Hepatocyte (in vitro differentiated cells): ENCODE measurements at regions not wholly inside any gene's neighbourhood (a gene's known extent, or its start where the extent isn't known, plus 50 kb on each side); places are given as distances from the start of the nearest gene placed in this dataset.

Experiments used
- DNase-seq: peaks from one replicate; pipeline ENCODE4 v3.0.0-alpha.2; 2016; ENCODE audit warnings: low spot score
- H2AFZ ChIP-seq: fragments of 200-600 bp; sonication (generic); 2 replicates; pipeline ENCODE4 v1.6.0; 2016; ENCODE audit warnings: antibody characterized with exemption, mild to moderate bottlenecking
- H3K27ac ChIP-seq: fragments of 200-600 bp; sonication (generic); 2 replicates; pipeline ENCODE4 v1.5.1; 2016; ENCODE audit warnings: mild to moderate bottlenecking
- H3K27me3 ChIP-seq: fragments of 200-600 bp; sonication (generic); 2 replicates; pipeline ENCODE4 v1.6.1; 2016
- H3K36me3 ChIP-seq: fragments of 200-600 bp; sonication (generic); replicated peaks from 2 replicates; pipeline ENCODE4 v1.5.1; 2016; ENCODE audit warnings: low read depth; ENCODE audit not compliant: insufficient read depth
- H3K4me1 ChIP-seq: fragments of 200-600 bp; sonication (generic); 2 replicates; pipeline ENCODE4 v1.5.1; 2016; ENCODE audit warnings: mild to moderate bottlenecking, moderate library complexity; ENCODE audit not compliant: insufficient read depth
- H3K4me2 ChIP-seq: fragments of 200-600 bp; sonication (generic); 2 replicates; pipeline ENCODE4 v1.6.0; 2016
- H3K4me3 ChIP-seq: fragments of 200-600 bp; sonication (generic); 2 replicates; pipeline ENCODE4 v1.5.1; 2016; ENCODE audit warnings: mild to moderate bottlenecking
- H3K79me2 ChIP-seq: fragments of 200-600 bp; sonication (generic); 2 replicates; pipeline ENCODE4 v1.6.0; 2017; ENCODE audit warnings: mild to moderate bottlenecking
- H3K9me2 ChIP-seq: fragments of 200-600 bp; sonication (generic); replicated peaks from 2 replicates; pipeline ENCODE4 v1.6.0; 2017; ENCODE audit warnings: mild to moderate bottlenecking; ENCODE audit not compliant: insufficient read depth
- H3K9me3 ChIP-seq: fragments of 200-600 bp; sonication (generic); 2 replicates; pipeline ENCODE4 v1.5.1; 2016; ENCODE audit warnings: low read depth, mild to moderate bottlenecking
- H4K20me1 ChIP-seq: fragments of 200-600 bp; sonication (generic); 2 replicates; pipeline ENCODE4 v1.6.0; 2016; ENCODE audit warnings: mild to moderate bottlenecking; ENCODE audit not compliant: insufficient read depth, poor library complexity, severe bottlenecking
- EZH2 ChIP-seq: fragments of 200-600 bp; sonication (generic); IDR thresholded peaks from 2 replicates; pipeline ENCODE4 v1.6.1; 2016; ENCODE audit warnings: antibody characterized with exemption, mild to moderate bottlenecking, borderline replicate concordance
- EZH2phosphoT487 ChIP-seq: fragments of 200-600 bp; sonication (generic); IDR thresholded peaks from one replicate; pipeline ENCODE4 v1.6.1; 2018; ENCODE audit warnings: antibody characterized with exemption, mild to moderate bottlenecking, low read depth, moderate library complexity; ENCODE audit not compliant: unreplicated experiment, severe bottlenecking
- WGBS: methylation state at CpG from one replicate; pipeline ENCODE4 v1.1.6; 2016; ENCODE audit warnings: low lambda C conversion rate; ENCODE audit errors: missing lambda C conversion rate; 5-methylcytosine and 5-hydroxymethylcytosine counted together
- TF ChIP-seq, protein P1 (sequence below): fragments of 200-600 bp; sonication (generic); IDR thresholded peaks from 2 replicates; pipeline ENCODE4 v1.5.1; 2016; ENCODE audit warnings: antibody characterized with exemption, mild to moderate bottlenecking; ENCODE audit not compliant: poor library complexity

DNA sequence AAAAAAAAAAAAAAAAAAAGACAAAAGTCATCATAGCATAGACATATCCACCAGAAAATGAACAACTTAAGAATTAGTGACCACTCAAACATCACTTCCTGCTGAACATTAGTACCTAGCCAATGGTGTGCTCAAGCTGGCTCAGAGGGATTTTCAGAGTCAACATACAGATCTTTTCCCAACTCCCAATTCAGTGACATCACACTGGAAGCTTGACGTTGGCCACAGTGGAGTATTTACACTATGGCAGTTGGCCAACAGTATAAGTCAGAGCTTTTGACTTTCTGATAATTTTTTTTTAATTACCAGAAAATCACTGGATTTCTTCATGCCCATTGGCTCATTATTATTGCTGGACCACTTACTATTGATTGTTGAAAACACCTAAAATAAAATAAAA is 383.5 kb downstream of the ARHGEF28 start:
- H3K9me2 ChIP-seq = no peaks in the 10 kb centered on the region
- H3K4me2 ChIP-seq = no peak overlapping the region
- no peaks in the 10 kb centered on the region for H3K27me3 ChIP-seq
- TF ChIP-seq, protein P1, sequence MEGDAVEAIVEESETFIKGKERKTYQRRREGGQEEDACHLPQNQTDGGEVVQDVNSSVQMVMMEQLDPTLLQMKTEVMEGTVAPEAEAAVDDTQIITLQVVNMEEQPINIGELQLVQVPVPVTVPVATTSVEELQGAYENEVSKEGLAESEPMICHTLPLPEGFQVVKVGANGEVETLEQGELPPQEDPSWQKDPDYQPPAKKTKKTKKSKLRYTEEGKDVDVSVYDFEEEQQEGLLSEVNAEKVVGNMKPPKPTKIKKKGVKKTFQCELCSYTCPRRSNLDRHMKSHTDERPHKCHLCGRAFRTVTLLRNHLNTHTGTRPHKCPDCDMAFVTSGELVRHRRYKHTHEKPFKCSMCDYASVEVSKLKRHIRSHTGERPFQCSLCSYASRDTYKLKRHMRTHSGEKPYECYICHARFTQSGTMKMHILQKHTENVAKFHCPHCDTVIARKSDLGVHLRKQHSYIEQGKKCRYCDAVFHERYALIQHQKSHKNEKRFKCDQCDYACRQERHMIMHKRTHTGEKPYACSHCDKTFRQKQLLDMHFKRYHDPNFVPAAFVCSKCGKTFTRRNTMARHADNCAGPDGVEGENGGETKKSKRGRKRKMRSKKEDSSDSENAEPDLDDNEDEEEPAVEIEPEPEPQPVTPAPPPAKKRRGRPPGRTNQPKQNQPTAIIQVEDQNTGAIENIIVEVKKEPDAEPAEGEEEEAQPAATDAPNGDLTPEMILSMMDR = no peak
- TF ChIP-seq EZH2phosphoT487 = no peak
- no peak for TF ChIP-seq EZH2
- DNase-seq = no peak
- no peaks in the 10 kb centered on the region for H3K36me3 ChIP-seq
- WGBS = 94% methylated on average over 1 of the region's 1 CpG
- H3K79me2 ChIP-seq = no peaks in the 10 kb centered on the region
- H3K9me3 ChIP-seq = no peaks in the 10 kb centered on the region
- H4K20me1 ChIP-seq = no peaks in the 10 kb centered on the region
- H3K4me3 ChIP-seq = no peak overlapping the region
- H2AFZ ChIP-seq = no peak overlapping the region
- H3K27ac ChIP-seq = no peak overlapping the region
- H3K4me1 ChIP-seq = no peaks in the 10 kb centered on the region

DNA sequence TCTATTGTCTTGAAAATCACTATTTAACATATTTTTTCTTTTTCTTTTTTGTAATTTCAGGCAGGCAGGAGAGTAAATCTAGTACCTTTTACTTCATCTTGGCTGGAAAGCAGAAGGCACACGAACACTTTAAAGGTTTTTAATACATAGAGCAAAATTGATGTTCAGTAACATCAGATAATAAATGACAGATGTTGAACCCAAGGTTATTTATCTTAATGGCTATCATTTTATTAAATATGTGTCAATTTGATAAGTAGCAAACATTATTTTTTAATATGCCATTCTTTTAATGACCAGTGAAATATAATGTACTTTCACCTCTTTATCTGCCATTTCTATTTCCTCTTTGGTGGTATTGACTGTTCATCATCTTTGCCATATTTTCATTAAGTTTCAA is 381.2 kb downstream of the ARHGEF28 start:
- TF ChIP-seq EZH2phosphoT487 (no peak), EZH2 (no peak)
- TF ChIP-seq, protein P1 = no peak
- H3K27ac ChIP-seq = no peak overlapping the region
- H3K4me3 ChIP-seq = no peak overlapping the region
- no peaks in the 10 kb centered on the region for H4K20me1 ChIP-seq
- no peak overlapping the region for H2AFZ ChIP-seq
- H3K4me2 ChIP-seq = no peak overlapping the region
- H3K4me1 ChIP-seq = no peaks in the 10 kb centered on the region
- H3K36me3 ChIP-seq = no peaks in the 10 kb centered on the region
- H3K27me3 ChIP-seq = no peaks in the 10 kb centered on the region
- 0% methylated on average over 1 of the region's 1 CpG for WGBS
- no peaks in the 10 kb centered on the region for H3K9me3 ChIP-seq
- H3K79me2 ChIP-seq = no peaks in the 10 kb centered on the region
- no peak for DNase-seq
- no peaks in the 10 kb centered on the region for H3K9me2 ChIP-seq

DNA sequence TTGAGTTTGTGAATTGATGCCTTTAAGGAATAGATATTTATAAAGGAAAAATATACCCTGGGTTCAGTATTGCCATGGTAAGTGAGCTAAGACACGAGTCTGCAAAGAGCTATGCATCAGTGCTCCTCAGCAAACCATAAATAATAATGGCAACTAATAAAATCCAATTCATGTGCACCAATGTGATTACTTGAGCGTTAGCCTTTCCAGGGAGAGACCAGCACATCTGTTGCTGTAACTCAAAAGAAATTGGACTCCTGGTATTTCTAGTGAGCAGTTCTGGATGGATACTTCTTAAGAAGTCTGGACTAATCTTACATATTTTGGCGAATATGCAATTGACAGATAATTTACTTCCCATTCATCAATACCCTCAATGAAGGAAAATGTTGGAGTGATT is 373.3 kb downstream of the ARHGEF28 start:
- Histone ChIP-seq H4K20me1 (no peaks in the 10 kb centered on the region), H3K27ac (no peak overlapping the region), H3K4me3 (no peak overlapping the region), H3K9me3 (no peaks in the 10 kb centered on the region), H3K4me2 (no peak overlapping the region), H3K9me2 (no peaks in the 10 kb centered on the region), H3K36me3 (no peaks in the 10 kb centered on the region), H3K79me2 (no peaks in the 10 kb centered on the region), H2AFZ (no peak overlapping the region), H3K27me3 (no peaks in the 10 kb centered on the region), H3K4me1 (peaks cover 4% of the 10 kb centered on the region)
- no peak for TF ChIP-seq EZH2phosphoT487
- TF ChIP-seq, protein P1 = no peak
- WGBS = 64% methylated on average over 3 of the region's 3 CpGs
- DNase-seq = no peak

DNA sequence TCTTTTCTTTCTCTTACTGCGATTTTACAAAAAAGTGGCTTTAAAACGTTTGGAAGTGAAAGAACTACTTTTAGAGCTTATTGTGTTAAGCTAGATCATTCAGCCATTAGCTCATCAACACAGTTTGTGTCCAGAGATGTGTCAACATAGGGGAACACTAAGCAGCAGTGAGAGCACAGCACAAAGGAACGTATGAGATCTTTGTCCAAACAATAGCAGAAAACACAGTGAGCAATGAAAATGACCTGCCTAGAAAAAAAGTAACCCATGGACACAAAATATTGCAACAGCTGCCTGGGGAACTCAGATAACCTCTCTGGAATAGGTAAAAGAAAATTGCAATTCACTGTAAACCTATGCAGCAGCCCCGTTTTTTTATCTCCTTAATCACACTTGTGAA is 372.5 kb downstream of the ARHGEF28 start:
- WGBS = 58% methylated on average over 4 of the region's 4 CpGs
- Histone ChIP-seq H4K20me1 (no peaks in the 10 kb centered on the region), H3K4me1 (peaks cover 4% of the 10 kb centered on the region), H3K36me3 (no peaks in the 10 kb centered on the region), H3K27ac (no peak overlapping the region), H3K9me2 (no peaks in the 10 kb centered on the region), H3K4me2 (no peak overlapping the region), H3K27me3 (no peaks in the 10 kb centered on the region), H2AFZ (no peak overlapping the region), H3K4me3 (no peak overlapping the region), H3K79me2 (no peaks in the 10 kb centered on the region), H3K9me3 (no peaks in the 10 kb centered on the region)
- DNase-seq = no peak
- TF ChIP-seq EZH2phosphoT487 (no peak), EZH2 (no peak)
